Astrocyte of the spinal cord (primary cell): ENCODE measurements at regions not wholly inside any gene's neighbourhood (a gene's known extent, or its start where the extent isn't known, plus 50 kb on each side); places are given as distances from the start of the nearest gene placed in this dataset.

Source experiments
- DNase-seq: peaks from one replicate; pipeline ENCODE4 v3.0.0; 2011; ENCODE audit warnings: low read depth, low spot score
- H3K4me3 ChIP-seq: 2 replicates; pipeline ENCODE4 v1.5.1; 2011; ENCODE audit warnings: low read depth, mild to moderate bottlenecking, low read length, moderate library complexity
- CTCF ChIP-seq: IDR thresholded peaks from 2 replicates; pipeline ENCODE4 v1.5.1; 2012; ENCODE audit warnings: low read depth, mild to moderate bottlenecking, low read length, inconsistent platforms
- in situ Hi-C: cut with HindIII; loops from 2 replicates; pipeline ENCODE4 v1.10.0; 2017; ENCODE audit warnings: low sequenced_read_pairs

DNA sequence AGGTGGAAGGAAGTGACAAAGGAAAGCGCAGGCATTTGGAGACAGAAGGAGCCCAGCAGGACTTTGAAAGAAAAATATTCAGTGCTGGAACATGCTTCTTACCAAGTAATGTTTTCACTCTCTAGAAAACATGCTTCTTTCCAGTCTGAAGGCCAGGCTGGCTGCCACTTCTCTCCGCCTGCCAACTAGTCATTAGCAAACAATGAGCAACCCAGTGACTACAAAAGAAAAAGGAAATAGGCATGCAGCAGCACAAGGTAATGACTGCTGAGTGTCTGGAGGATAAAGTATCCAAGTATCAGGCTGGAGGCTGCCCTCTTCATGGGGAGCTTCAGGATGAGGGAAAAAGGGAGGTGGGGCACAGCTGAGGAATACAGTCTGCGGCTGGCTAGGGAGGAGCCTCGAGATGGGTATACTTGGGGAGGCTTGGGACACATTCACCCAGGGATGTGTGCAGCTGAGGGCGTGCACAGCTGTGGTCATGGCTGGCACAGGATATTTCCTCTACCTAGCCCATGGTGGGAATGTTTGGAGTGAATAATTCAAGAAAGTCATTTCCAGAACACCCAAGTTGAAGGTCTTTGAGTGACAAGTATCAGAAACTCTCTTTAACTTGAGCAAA is 161.5 kb upstream of the KIF2A start:
- in situ Hi-C loops = no loop called here
- no peak overlapping the region for H3K4me3 ChIP-seq
- TF ChIP-seq CTCF = no peak
- peak; percentile 49 for DNase-seq

GRCh38 chr5:62149879-62150278 is 156.1 kb upstream of the KIF2A start:
- no peak overlapping the region for H3K4me3 ChIP-seq
- DNase-seq = no peak
- TF ChIP-seq CTCF = no peak
- in situ Hi-C loops = no loop called here

- H3K4me3 ChIP-seq = no peak overlapping the region
- DNase-seq = no peak
- in situ Hi-C loops = no loop called here
- no peak for TF ChIP-seq CTCF
Observed at GRCh38 chr5:62152394-62153087, 153.5 kb upstream of the KIF2A start.

- in situ Hi-C loops = no loop called here
- DNase-seq = no peak
- H3K4me3 ChIP-seq = no peak overlapping the region
- no peak for TF ChIP-seq CTCF
Observed at GRCh38 chr5:62154758-62155157, 151.2 kb upstream of the KIF2A start.

DNA sequence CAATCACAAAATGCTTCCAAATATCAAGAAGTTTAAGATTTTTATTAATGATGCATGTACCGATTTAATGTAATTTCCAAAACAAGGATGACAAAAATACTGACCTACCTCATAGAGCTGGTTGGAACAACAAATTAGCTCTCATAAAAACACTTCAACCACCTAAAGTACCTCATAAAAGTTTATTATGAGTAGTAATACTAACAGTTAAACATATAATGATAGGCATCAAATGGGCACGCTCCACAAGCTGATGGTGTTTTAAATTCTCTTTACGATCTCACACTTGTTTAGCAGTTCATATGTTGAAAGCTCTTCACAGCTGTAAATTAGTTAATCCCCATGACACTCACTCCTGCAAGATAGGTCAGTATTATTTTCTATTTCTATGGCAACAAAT is 150.0 kb upstream of the KIF2A start:
- TF ChIP-seq CTCF = no peak
- in situ Hi-C loops = no loop called here
- no peak overlapping the region for H3K4me3 ChIP-seq

DNA sequence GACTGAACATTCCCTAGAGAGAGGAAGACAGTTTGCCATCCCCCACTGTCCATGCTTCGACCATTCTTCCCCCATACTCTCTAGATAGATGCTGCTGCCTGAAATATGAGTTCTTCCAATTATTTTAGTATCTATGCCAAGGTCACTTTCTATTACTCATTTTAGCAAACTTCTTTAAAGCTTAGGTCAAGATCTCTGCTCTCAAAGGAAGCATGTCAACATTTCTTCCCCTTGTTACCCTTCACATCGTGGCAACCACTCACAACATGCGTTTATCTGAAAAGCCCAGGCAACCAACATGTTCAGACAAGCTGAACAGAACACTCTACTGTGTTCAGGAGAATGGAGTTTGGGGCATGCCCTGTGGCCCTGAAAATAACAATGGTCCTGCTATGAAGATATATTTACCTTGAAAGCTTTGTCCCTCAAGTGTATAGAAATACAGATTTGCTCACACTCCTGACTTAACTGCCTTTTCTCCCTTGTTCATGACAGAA is 138.4 kb upstream of the KIF2A start:
- DNase-seq = no peak
- H3K4me3 ChIP-seq = no peak overlapping the region
- TF ChIP-seq CTCF = no peak
- in situ Hi-C loops = no loop called here

More for the DNA sequence above, 150.0 kb upstream of the KIF2A start:
- no peak for DNase-seq
